ENCODE measurements at regions not wholly inside any gene's neighbourhood (a gene's known extent, or its start where the extent isn't known, plus 50 kb on each side); places are given as distances from the start of the nearest gene placed in this dataset.

- TF ChIP-seq CTCF (IDR thresholded peaks at IDR 0.05) = no peak
- no peak for TF ChIP-seq POLR2A (IDR thresholded peaks at IDR 0.05)
Observed at GRCh38 chr10:47159361-47160260, 140.4 kb upstream of the GDF10 start.

All from lower leg skin (tissue), 3 donors.